DOHH2 (cell line): ENCODE measurements at regions not wholly inside any gene's neighbourhood (a gene's known extent, or its start where the extent isn't known, plus 50 kb on each side); places are given as distances from the start of the nearest gene placed in this dataset.

Source experiments
- EZH2phosphoT487 ChIP-seq: fragments of 200-600 bp; sonication (generic); IDR thresholded peaks from 2 replicates; pipeline ENCODE4 v1.6.1; 2017; ENCODE audit warnings: borderline replicate concordance, mild to moderate bottlenecking, antibody characterized with exemption, low read length, moderate library complexity, mixed read lengths
- TF ChIP-seq, protein P1 (sequence below): fragments of 200-600 bp; sonication (generic); IDR thresholded peaks from one replicate; pipeline ENCODE4 v1.5.1; 2014; ENCODE audit warnings: antibody characterized with exemption, mild to moderate bottlenecking, low read depth, low read length; ENCODE audit not compliant: poor library complexity, severe bottlenecking

DNA sequence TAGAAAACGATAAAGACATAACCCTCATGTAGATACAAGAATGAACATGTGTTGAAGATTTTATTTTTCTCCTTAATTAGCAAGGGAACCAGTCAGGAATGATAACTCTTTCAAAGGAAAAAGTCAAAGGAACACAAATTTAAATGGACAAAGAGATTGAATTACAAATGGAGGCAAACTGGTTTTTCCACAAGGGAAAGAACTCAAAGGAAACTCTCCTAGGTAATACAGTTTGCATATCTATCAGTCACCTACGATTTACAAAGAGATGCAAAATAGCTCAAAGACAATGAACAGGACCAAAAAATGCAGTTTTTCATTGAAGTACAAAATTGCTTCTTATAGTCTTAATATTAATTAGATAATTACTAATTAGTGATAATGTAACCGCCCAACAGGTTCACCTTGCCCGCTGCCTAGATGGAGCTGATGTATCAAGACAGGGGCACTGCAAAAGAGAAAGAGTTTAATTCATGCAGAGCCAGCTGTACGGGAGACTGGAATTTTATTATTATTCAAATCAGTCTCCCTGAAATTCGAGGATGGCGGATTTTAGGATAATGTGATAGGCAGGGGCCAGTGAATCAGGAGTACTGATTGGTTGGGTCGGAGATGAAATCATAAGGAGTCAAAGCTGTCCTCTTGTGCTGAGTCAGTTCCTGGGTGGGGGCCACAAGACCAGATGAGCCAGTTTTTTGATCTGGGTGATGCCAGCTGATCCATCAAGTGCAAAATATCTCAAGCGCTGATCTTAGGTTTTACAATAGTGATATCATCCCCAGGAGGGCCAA, 151.0 kb downstream of the TMEM17 start:
- TF ChIP-seq, protein P1, sequence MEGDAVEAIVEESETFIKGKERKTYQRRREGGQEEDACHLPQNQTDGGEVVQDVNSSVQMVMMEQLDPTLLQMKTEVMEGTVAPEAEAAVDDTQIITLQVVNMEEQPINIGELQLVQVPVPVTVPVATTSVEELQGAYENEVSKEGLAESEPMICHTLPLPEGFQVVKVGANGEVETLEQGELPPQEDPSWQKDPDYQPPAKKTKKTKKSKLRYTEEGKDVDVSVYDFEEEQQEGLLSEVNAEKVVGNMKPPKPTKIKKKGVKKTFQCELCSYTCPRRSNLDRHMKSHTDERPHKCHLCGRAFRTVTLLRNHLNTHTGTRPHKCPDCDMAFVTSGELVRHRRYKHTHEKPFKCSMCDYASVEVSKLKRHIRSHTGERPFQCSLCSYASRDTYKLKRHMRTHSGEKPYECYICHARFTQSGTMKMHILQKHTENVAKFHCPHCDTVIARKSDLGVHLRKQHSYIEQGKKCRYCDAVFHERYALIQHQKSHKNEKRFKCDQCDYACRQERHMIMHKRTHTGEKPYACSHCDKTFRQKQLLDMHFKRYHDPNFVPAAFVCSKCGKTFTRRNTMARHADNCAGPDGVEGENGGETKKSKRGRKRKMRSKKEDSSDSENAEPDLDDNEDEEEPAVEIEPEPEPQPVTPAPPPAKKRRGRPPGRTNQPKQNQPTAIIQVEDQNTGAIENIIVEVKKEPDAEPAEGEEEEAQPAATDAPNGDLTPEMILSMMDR = no peak
- TF ChIP-seq EZH2phosphoT487 = no peak
